ENCODE measurements at regions not wholly inside any gene's neighbourhood (a gene's known extent, or its start where the extent isn't known, plus 50 kb on each side); places are given as distances from the start of the nearest gene placed in this dataset.

- TF ChIP-seq CTCF (IDR thresholded peaks at IDR 0.05) (no peak), POLR2AphosphoS5 (IDR thresholded peaks at IDR 0.05; ENCODE audit: low read depth, low read length) (no peak), SIN3A (IDR thresholded peaks at IDR 0.05; ENCODE audit: borderline replicate concordance, insufficient read depth, low read depth, low read length) (no peak)
- TF ChIP-seq, protein P1, sequence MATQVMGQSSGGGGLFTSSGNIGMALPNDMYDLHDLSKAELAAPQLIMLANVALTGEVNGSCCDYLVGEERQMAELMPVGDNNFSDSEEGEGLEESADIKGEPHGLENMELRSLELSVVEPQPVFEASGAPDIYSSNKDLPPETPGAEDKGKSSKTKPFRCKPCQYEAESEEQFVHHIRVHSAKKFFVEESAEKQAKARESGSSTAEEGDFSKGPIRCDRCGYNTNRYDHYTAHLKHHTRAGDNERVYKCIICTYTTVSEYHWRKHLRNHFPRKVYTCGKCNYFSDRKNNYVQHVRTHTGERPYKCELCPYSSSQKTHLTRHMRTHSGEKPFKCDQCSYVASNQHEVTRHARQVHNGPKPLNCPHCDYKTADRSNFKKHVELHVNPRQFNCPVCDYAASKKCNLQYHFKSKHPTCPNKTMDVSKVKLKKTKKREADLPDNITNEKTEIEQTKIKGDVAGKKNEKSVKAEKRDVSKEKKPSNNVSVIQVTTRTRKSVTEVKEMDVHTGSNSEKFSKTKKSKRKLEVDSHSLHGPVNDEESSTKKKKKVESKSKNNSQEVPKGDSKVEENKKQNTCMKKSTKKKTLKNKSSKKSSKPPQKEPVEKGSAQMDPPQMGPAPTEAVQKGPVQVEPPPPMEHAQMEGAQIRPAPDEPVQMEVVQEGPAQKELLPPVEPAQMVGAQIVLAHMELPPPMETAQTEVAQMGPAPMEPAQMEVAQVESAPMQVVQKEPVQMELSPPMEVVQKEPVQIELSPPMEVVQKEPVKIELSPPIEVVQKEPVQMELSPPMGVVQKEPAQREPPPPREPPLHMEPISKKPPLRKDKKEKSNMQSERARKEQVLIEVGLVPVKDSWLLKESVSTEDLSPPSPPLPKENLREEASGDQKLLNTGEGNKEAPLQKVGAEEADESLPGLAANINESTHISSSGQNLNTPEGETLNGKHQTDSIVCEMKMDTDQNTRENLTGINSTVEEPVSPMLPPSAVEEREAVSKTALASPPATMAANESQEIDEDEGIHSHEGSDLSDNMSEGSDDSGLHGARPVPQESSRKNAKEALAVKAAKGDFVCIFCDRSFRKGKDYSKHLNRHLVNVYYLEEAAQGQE (IDR thresholded peaks at IDR 0.05; ENCODE audit: insufficient read depth in 1 of 2, low read depth in 2 of 2, low read length in 1 of 2), result no peak
These were observed 114.2 kb upstream of the TSC22D1 start for GRCh38 chr13:44690376-44690775.
